K562 (cell line): ENCODE measurements at regions not wholly inside any gene's neighbourhood (a gene's known extent, or its start where the extent isn't known, plus 50 kb on each side); places are given as distances from the start of the nearest gene placed in this dataset.

Experiments
- ATAC-seq: fragments of 200-7000 bp; cut with Tn5 transposase; 3 replicates; pipeline ENCODE4 v1.9.1; 2020; ENCODE audit warnings: moderate library complexity
- BruUV-seq: library from RNA; stranded (reverse); fragments of 400-500 nt; replicated peaks from 2 replicates; lab custom pipeline; 2021; lab: Mats Ljungman, UMichigan
- CTCF ChIA-PET: fragments of 300-600 bp; formaldehyde crosslinking; extraction: SDS; loops from one replicate; lab custom pipeline; 2021; ENCODE audit warnings: low intra/inter-chr PET ratio; lab: Yijun Ruan, JAX
- POLR2A ChIA-PET: fragments of 300-600, 350-650 bp; sonication (Branson Sonifier 250); formaldehyde crosslinking; extraction: SDS; loops from one replicate; lab custom pipeline; 2021; ENCODE audit warnings: antibody characterized with exemption, inconsistent platforms; lab: Yijun Ruan, JAX
- DNase-seq, 4 experiments: peaks; one replicate each; pipeline versions ENCODE4 v3.0.0 to v3.0.0-alpha.2; 2011 to 2018; ENCODE audit warnings: low spot score in 3 of 4, mixed read lengths in 3 of 4; ENCODE audit errors: extremely low read depth in 1 of 4
- FAIRE-seq: peaks from 2 replicates; lab custom pipeline; 2011; peaks lifted over from hg19 to GRCh38; lab: Jason Lieb, UNC
- H2AFZ ChIP-seq: 2 replicates; pipeline ENCODE4 v1.6.0; 2011; ENCODE audit warnings: low read depth, low read length, control low read depth, inconsistent platforms
- H3K27ac ChIP-seq: fragments of 200-600 bp; 3 replicates; pipeline ENCODE4 v1.8.0; 2011; ENCODE audit warnings: low read depth, mild to moderate bottlenecking, control low read depth, inconsistent platforms, low read length, moderate library complexity, mixed read lengths; ENCODE audit errors: extremely low read depth
- H3K27me3 ChIP-seq, 2 experiments: fragments of 300-600 bp in 1 of 2; 2 replicates in 1 of 2; 3 replicates in 1 of 2; pipeline versions ENCODE4 v1.6.0 to v1.8.0; 2011; ENCODE audit warnings: inconsistent platforms in 2 of 2, low read length in 2 of 2, mild to moderate bottlenecking in 1 of 2, mixed read lengths in 1 of 2, moderate library complexity in 1 of 2; ENCODE audit not compliant: control insufficient read depth in 2 of 2, insufficient read depth in 2 of 2
- H3K36me3 ChIP-seq: fragments of 300-600 bp; 3 replicates; pipeline ENCODE4 v1.8.0; 2011; ENCODE audit warnings: mild to moderate bottlenecking, low read length, inconsistent platforms; ENCODE audit not compliant: control insufficient read depth, insufficient read depth
- H3K4me1 ChIP-seq, 2 experiments: fragments of 200-600 bp in 1 of 2; replicated peaks in 1 of 2; 2 replicates in 1 of 2; 3 replicates in 1 of 2; pipeline versions ENCODE4 v1.5.1 to v1.8.0; 2011; ENCODE audit warnings: inconsistent platforms in 2 of 2, low read length in 2 of 2, mild to moderate bottlenecking in 1 of 2, mixed read lengths in 1 of 2, moderate library complexity in 1 of 2; ENCODE audit not compliant: control insufficient read depth in 2 of 2, insufficient read depth in 2 of 2
- H3K4me2 ChIP-seq: 2 replicates; pipeline ENCODE4 v1.6.1; 2011; ENCODE audit warnings: low read length, control low read depth, inconsistent platforms, mixed read lengths; ENCODE audit not compliant: insufficient read depth
- H3K4me3 ChIP-seq: fragments of 200-600 bp; sonication (generic), shearing (Covaris generic); 2 replicates; pipeline ENCODE4 v1.5.1; 2016; ENCODE audit warnings: control low read depth, inconsistent platforms
- H3K79me2 ChIP-seq: fragments of 200-600 bp; 3 replicates; pipeline ENCODE4 v1.8.0; 2011; ENCODE audit warnings: low read length, inconsistent platforms; ENCODE audit not compliant: control insufficient read depth, insufficient read depth
- H3K9ac ChIP-seq, 2 experiments: 2 replicates each; pipeline versions ENCODE4 v1.6.0 to v1.6.1; 2011; ENCODE audit warnings: low read depth in 2 of 2, low read length in 2 of 2, control low read depth in 1 of 2, inconsistent platforms in 1 of 2, mild to moderate bottlenecking in 1 of 2, mixed read lengths in 1 of 2; ENCODE audit not compliant: insufficient read depth in 1 of 2
- H3K9me1 ChIP-seq: one replicate; pipeline ENCODE4 v1.6.0; 2011; ENCODE audit warnings: inconsistent platforms, mild to moderate bottlenecking, low read length, moderate library complexity; ENCODE audit not compliant: control insufficient read depth, insufficient read depth
- H3K9me3 ChIP-seq: replicated peaks from 2 replicates; pipeline ENCODE4 v1.5.1; 2011; ENCODE audit warnings: low read depth, low read length, inconsistent platforms; ENCODE audit not compliant: control insufficient read depth, insufficient read depth
- H4K20me1 ChIP-seq: replicated peaks from 2 replicates; pipeline ENCODE4 v1.6.1; 2011; ENCODE audit warnings: low read length, inconsistent platforms, mixed read lengths; ENCODE audit not compliant: control insufficient read depth, insufficient read depth
- BRF2 ChIP-seq: IDR thresholded peaks from 3 replicates; pipeline ENCODE4 v1.6.1; 2011; ENCODE audit warnings: borderline replicate concordance, mild to moderate bottlenecking; ENCODE audit not compliant: insufficient read length, insufficient read depth
- DMBX1 ChIP-seq: fragments of 250-450 bp; sonication (Bioruptor Pico); IDR thresholded peaks from 2 replicates; pipeline ENCODE4 v1.8.0; 2022; ENCODE audit warnings: inconsistent platforms, mild to moderate bottlenecking, moderate library complexity, borderline replicate concordance
- ELF1 ChIP-seq: fragments of 200-800 bp; sonication (Bioruptor generic); IDR thresholded peaks from 2 replicates; pipeline ENCODE4 v1.6.1; 2016; ENCODE audit warnings: missing genetic modification characterization, missing compliant biosample characterization
- HES1 ChIP-seq: fragments of 450-650 bp; IDR thresholded peaks from 2 replicates; pipeline ENCODE4 v1.6.1; 2016; ENCODE audit warnings: low read depth, mild to moderate bottlenecking, moderate library complexity
- HNRNPK ChIP-seq: fragments of 200-400 bp; formaldehyde crosslinking; IDR thresholded peaks from one replicate; pipeline ENCODE4 v1.6.1; 2018; ENCODE audit warnings: mild to moderate bottlenecking, low read depth, low read length; ENCODE audit not compliant: poor library complexity, severe bottlenecking
- KLF10 ChIP-seq: fragments of 250-450 bp; sonication (Bioruptor Pico); IDR thresholded peaks from 2 replicates; pipeline ENCODE4 v1.6.1; 2021; ENCODE audit warnings: matching md5 sums
- NFIX ChIP-seq: fragments of 250-450 bp; sonication (Bioruptor Pico); IDR thresholded peaks from 2 replicates; pipeline ENCODE4 v1.4.0; 2020; ENCODE audit warnings: low read depth, mild to moderate bottlenecking, moderate library complexity
- PREB ChIP-seq: sonication (generic); formaldehyde crosslinking; IDR thresholded peaks from 2 replicates; pipeline ENCODE4 v1.8.1; 2023; ENCODE audit warnings: mild to moderate bottlenecking, missing genetic modification reagents
- RAD21 ChIP-seq, 2 experiments: fragments of 250-450 bp in 1 of 2; fragments of 450-650 bp in 1 of 2; sonication (Bioruptor Pico) in 1 of 2; formaldehyde crosslinking in 1 of 2; IDR thresholded peaks in 1 of 2; conservative IDR thresholded peaks in 1 of 2; 2 replicates each; pipeline versions ENCODE4 v1.4.0 to v1.8.0; 2020 to 2022; ENCODE audit warnings: mild to moderate bottlenecking in 2 of 2, moderate library complexity in 1 of 2
- SAFB ChIP-seq: fragments of 200-400 bp; formaldehyde crosslinking; IDR thresholded peaks from 2 replicates; pipeline ENCODE4 v1.6.1; 2017; ENCODE audit warnings: low read depth, low read length, borderline replicate concordance
- ZNF609 ChIP-seq: sonication (generic); formaldehyde crosslinking; IDR thresholded peaks from 2 replicates; pipeline ENCODE4 v1.8.1; 2023; ENCODE audit warnings: missing genetic modification reagents, mild to moderate bottlenecking, borderline replicate concordance
- WGBS: fragments of 100-300 bp; shearing (Covaris generic); methylation state at CpG from one replicate; pipeline ENCODE4 v1.1.6; 2016; ENCODE audit warnings: low coverage, mixed read lengths; ENCODE audit not compliant: insufficient coverage; ENCODE audit errors: missing lambda C conversion rate; 5-methylcytosine and 5-hydroxymethylcytosine counted together
- in situ Hi-C: fragments of 300-500 bp; cut with MboI; formaldehyde crosslinking; loops from 4 replicates; pipeline ENCODE4 v1.15.0; 2018; ENCODE audit warnings: inconsistent platforms, mixed read lengths
- intact Hi-C: fragments of 100-400 bp; cut with micrococcal nuclease; formaldehyde crosslinking; loops from 2 replicates; pipeline ENCODE4 v1.14.2; 2022

GRCh38 chr3:10599444-10599843 lies 94.1 kb upstream of the ATP2B2 start (continued):
- TF ChIP-seq RAD21 (CRISPR knock-in tag; conservative IDR thresholded peaks at IDR 0.05 in 1 of 2, IDR thresholded peaks at IDR 0.05 in 1 of 2) (no peak), ELF1 (tag) (no peak), KLF10 (CRISPR knock-in tag) (no peak)

- CTCF ChIA-PET: no interaction called here
- 2% methylated on average over 8 of the region's 8 CpGs for WGBS
These were observed 94.9 kb upstream of the ATP2B2 start for GRCh38 chr3:10600296-10600714.

More at GRCh38 chr3:10600296-10600714, 94.9 kb upstream of the ATP2B2 start:
- no peak for DNase-seq
- Histone ChIP-seq H3K9me1 (no peaks in the 10 kb centered on the region), H3K4me2 (no peak overlapping the region), H3K27ac (no peak overlapping the region), H3K4me3 (no peak overlapping the region), H3K36me3 (no peaks in the 10 kb centered on the region), H3K9ac (no peak overlapping the region), H2AFZ (no peak overlapping the region), H3K4me1 (no peaks in the 10 kb centered on the region), H3K9me3 (no peaks in the 10 kb centered on the region), H3K27me3 (peaks cover 0 to 24% of the 10 kb centered on the region in 2 experiments; a peak in 3 of 5 replicates), H3K79me2 (no peaks in the 10 kb centered on the region), H4K20me1 (peaks cover 12% of the 10 kb centered on the region)
- in situ Hi-C loops: no loop called here
- BruUV-seq: no TSS peak
- POLR2A ChIA-PET: interaction anchor here (0.8 kb wide), 1 partner anchor 86 kb away, joined by 3 read pairs; no protein-coding TSS in a partner anchor
- no peak for FAIRE-seq
- ATAC-seq: no peak
- intact Hi-C loops: no loop called here
- TF ChIP-seq NFIX (no peak), ZNF609 (no peak), SAFB (no peak), PREB (no peak), HNRNPK (no peak), DMBX1 (CRISPR knock-in tag) (no peak), HES1 (no peak), BRF2 (no peak)
